GM21619 (cell line): ENCODE measurements at regions not wholly inside any gene's neighbourhood (a gene's known extent, or its start where the extent isn't known, plus 50 kb on each side); places are given as distances from the start of the nearest gene placed in this dataset.
"Not testable (repeated sequence)": the region's sequence is repeated elsewhere in the genome, so short reads cannot be mapped to it uniquely, and the experiment has no call there.

Experiments used
- ATAC-seq: cut with Tn5 transposase; IDR thresholded peaks from one replicate; pipeline ENCODE4 v1.9.1; 2021; ENCODE audit not compliant: unreplicated experiment

GRCh38 chr14:21802441-21802840, 128.8 kb upstream of the OR4E1 start:
- ATAC-seq: no peak

GRCh38 chr14:21796916-21797315, 123.3 kb upstream of the OR4E1 start:
- no peak for ATAC-seq

GRCh38 chr14:21795456-21795855, 121.8 kb upstream of the OR4E1 start:
- no peak for ATAC-seq

- ATAC-seq: no peak
These were observed 118.1 kb upstream of the OR4E1 start for GRCh38 chr14:21791749-21792148.

- ATAC-seq: not testable (repeated sequence)
These were observed 115.1 kb upstream of the OR4E1 start for GRCh38 chr14:21788687-21789086.

GRCh38 chr14:21787242-21787641, 113.6 kb upstream of the OR4E1 start:
- not testable (repeated sequence) for ATAC-seq

GRCh38 chr14:21781543-21781942, 107.9 kb upstream of the OR4E1 start:
- ATAC-seq: no peak

- no peak for ATAC-seq
These were observed 106.9 kb upstream of the OR4E1 start for GRCh38 chr14:21780429-21781084.

GRCh38 chr14:21771671-21772070, 98.1 kb upstream of the OR4E1 start:
- ATAC-seq: no peak

GRCh38 chr14:21768875-21769257, 95.2 kb upstream of the OR4E1 start:
- ATAC-seq: no peak

GRCh38 chr14:21768116-21768874, 94.7 kb upstream of the OR4E1 start:
- ATAC-seq: no peak

- not testable (repeated sequence) for ATAC-seq
These were observed 86.7 kb upstream of the OR4E1 start for GRCh38 chr14:21760360-21760759.

GRCh38 chr14:21749306-21749868, 75.8 kb upstream of the OR4E1 start:
- ATAC-seq: no peak

- peak; percentile 53 for ATAC-seq
These were observed 75.3 kb upstream of the OR4E1 start for GRCh38 chr14:21748869-21749303.

- no peak for ATAC-seq
These were observed 62.2 kb upstream of the OR4E1 start for GRCh38 chr14:21735639-21736307.

- ATAC-seq: no peak
These were observed 61.6 kb upstream of the OR4E1 start for GRCh38 chr14:21735200-21735599.

- no peak for ATAC-seq
These were observed 60.9 kb upstream of the OR4E1 start for GRCh38 chr14:21734457-21735074.

GRCh38 chr14:21729703-21730233, 56.1 kb upstream of the OR4E1 start:
- ATAC-seq: no peak

- no peak for ATAC-seq
These were observed 51.6 kb upstream of the OR4E1 start for GRCh38 chr14:21725250-21725649.

GRCh38 chr14:21724090-21724973, 50.7 kb upstream of the OR4E1 start:
- no peak for ATAC-seq
